ENCODE measurements at regions not wholly inside any gene's neighbourhood (a gene's known extent, or its start where the extent isn't known, plus 50 kb on each side); places are given as distances from the start of the nearest gene placed in this dataset.

DNA sequence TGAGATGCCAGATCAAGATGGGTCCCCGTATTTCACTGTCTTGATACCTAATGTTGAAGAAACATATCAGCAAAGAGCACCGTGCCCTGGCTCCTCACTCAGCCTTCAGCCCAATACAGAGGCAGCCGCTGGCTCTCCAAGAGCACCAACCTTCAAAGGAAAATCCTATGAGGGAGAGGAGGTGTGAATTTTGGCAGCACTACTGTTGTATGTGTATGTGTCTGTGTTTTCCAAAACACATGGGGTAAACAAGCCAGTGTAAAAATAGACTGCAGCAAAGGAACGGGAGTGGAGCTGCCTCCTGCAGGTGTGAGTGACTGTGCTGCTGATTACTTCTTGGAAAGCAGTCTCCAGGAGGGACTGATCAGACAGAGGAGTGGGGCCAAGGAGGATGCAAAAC is 194.0 kb upstream of the CDH5 start:
- TF ChIP-seq TAF1 (IDR thresholded peaks at IDR 0.05; ENCODE audit: low read depth, low read length) (no peak), POLR2A (IDR thresholded peaks at IDR 0.05; ENCODE audit: low read depth, low read length) (no peak), SPI1 (IDR thresholded peaks at IDR 0.05; ENCODE audit: low read depth, low read length) (no peak), POLR2AphosphoS5 (IDR thresholded peaks at IDR 0.05; ENCODE audit: low read depth, low read length) (no peak), POU2F2 (IDR thresholded peaks at IDR 0.05; ENCODE audit: low read depth, low read length) (no peak)
